Adipocyte (in vitro differentiated cells): ENCODE measurements at regions not wholly inside any gene's neighbourhood (a gene's known extent, or its start where the extent isn't known, plus 50 kb on each side); places are given as distances from the start of the nearest gene placed in this dataset.

Source experiments
- DNase-seq: peaks from one replicate; pipeline ENCODE4 v3.0.0-alpha.2; 2015; ENCODE audit warnings: low read depth
- H3K27me3 ChIP-seq: replicated peaks from 2 replicates; pipeline ENCODE4 v1.7.0; 2013; ENCODE audit warnings: mild to moderate bottlenecking, low read length, moderate library complexity; ENCODE audit not compliant: control insufficient read depth, insufficient read depth
- H3K36me3 ChIP-seq: 2 replicates; pipeline ENCODE4 v1.7.0; 2013; ENCODE audit warnings: low read length, mild to moderate bottlenecking, moderate library complexity; ENCODE audit not compliant: control insufficient read depth, insufficient read depth, severe bottlenecking
- H3K4me1 ChIP-seq: 2 replicates; pipeline ENCODE4 v1.7.0; 2013; ENCODE audit warnings: mild to moderate bottlenecking, low read length, moderate library complexity; ENCODE audit not compliant: control insufficient read depth, insufficient read depth
- H3K4me3 ChIP-seq: 2 replicates; pipeline ENCODE4 v1.7.0; 2013; ENCODE audit warnings: mild to moderate bottlenecking, low read length, moderate library complexity
- H3K9ac ChIP-seq: 2 replicates; pipeline ENCODE4 v1.7.0; 2013; ENCODE audit warnings: mild to moderate bottlenecking, low read length, moderate library complexity
- H3K9me3 ChIP-seq: 2 replicates; pipeline ENCODE4 v1.7.0; 2013; ENCODE audit warnings: mild to moderate bottlenecking, low read length, moderate library complexity; ENCODE audit not compliant: control insufficient read depth

GRCh38 chr11:21625982-21626381 lies 566.9 kb upstream of the ANO5 start:
- Histone ChIP-seq H3K9ac (no peak overlapping the region), H3K4me3 (no peak overlapping the region), H3K27me3 (no peaks in the 10 kb centered on the region), H3K4me1 (no peaks in the 10 kb centered on the region), H3K36me3 (no peaks in the 10 kb centered on the region), H3K9me3 (no peaks in the 10 kb centered on the region)
- DNase-seq, result no peak

GRCh38 chr11:21628641-21629040 lies 564.2 kb upstream of the ANO5 start:
- no peaks in the 10 kb centered on the region for H3K9me3 ChIP-seq
- no peaks in the 10 kb centered on the region for H3K27me3 ChIP-seq
- no peak overlapping the region for H3K9ac ChIP-seq
- no peak for DNase-seq
- no peak overlapping the region for H3K4me3 ChIP-seq
- no peaks in the 10 kb centered on the region for H3K36me3 ChIP-seq
- H3K4me1 ChIP-seq, result no peaks in the 10 kb centered on the region

- no peak for DNase-seq
- H3K36me3 ChIP-seq, result no peaks in the 10 kb centered on the region
- no peaks in the 10 kb centered on the region for H3K27me3 ChIP-seq
These were observed 561.9 kb upstream of the ANO5 start for GRCh38 chr11:21630934-21631478.

GRCh38 chr11:21631991-21632390 lies 560.9 kb upstream of the ANO5 start:
- no peaks in the 10 kb centered on the region for H3K4me1 ChIP-seq
- H3K9ac ChIP-seq, result no peak overlapping the region
- H3K9me3 ChIP-seq, result no peaks in the 10 kb centered on the region
- H3K36me3 ChIP-seq, result no peaks in the 10 kb centered on the region
- H3K27me3 ChIP-seq, result no peaks in the 10 kb centered on the region
- no peak overlapping the region for H3K4me3 ChIP-seq
- no peak for DNase-seq

More at GRCh38 chr11:21630934-21631478, 561.9 kb upstream of the ANO5 start:
- no peaks in the 10 kb centered on the region for H3K4me1 ChIP-seq
- H3K4me3 ChIP-seq, result no peak overlapping the region
- no peaks in the 10 kb centered on the region for H3K9me3 ChIP-seq
- H3K9ac ChIP-seq, result no peak overlapping the region

- Histone ChIP-seq H3K27me3 (no peaks in the 10 kb centered on the region), H3K9ac (no peak overlapping the region), H3K36me3 (no peaks in the 10 kb centered on the region), H3K4me3 (no peak overlapping the region), H3K9me3 (no peaks in the 10 kb centered on the region), H3K4me1 (no peaks in the 10 kb centered on the region)
- no peak for DNase-seq
These were observed 558.4 kb upstream of the ANO5 start for GRCh38 chr11:21634491-21634890.

- Histone ChIP-seq H3K4me3 (no peak overlapping the region), H3K27me3 (no peaks in the 10 kb centered on the region), H3K9me3 (no peaks in the 10 kb centered on the region), H3K36me3 (no peaks in the 10 kb centered on the region), H3K4me1 (no peaks in the 10 kb centered on the region), H3K9ac (no peak overlapping the region)
- no peak for DNase-seq
These were observed 557.9 kb upstream of the ANO5 start for GRCh38 chr11:21634956-21635355.

- Histone ChIP-seq H3K9ac (no peak overlapping the region), H3K27me3 (no peaks in the 10 kb centered on the region), H3K36me3 (no peaks in the 10 kb centered on the region), H3K9me3 (no peaks in the 10 kb centered on the region), H3K4me1 (no peaks in the 10 kb centered on the region), H3K4me3 (no peak overlapping the region)
- no peak for DNase-seq
These were observed 557.3 kb upstream of the ANO5 start for GRCh38 chr11:21635394-21636145.

- no peak overlapping the region for H3K9ac ChIP-seq
- H3K4me1 ChIP-seq, result no peaks in the 10 kb centered on the region
- no peaks in the 10 kb centered on the region for H3K36me3 ChIP-seq
- no peaks in the 10 kb centered on the region for H3K9me3 ChIP-seq
- H3K27me3 ChIP-seq, result no peaks in the 10 kb centered on the region
- DNase-seq, result no peak
- H3K4me3 ChIP-seq, result no peak overlapping the region
These were observed 556.3 kb upstream of the ANO5 start for GRCh38 chr11:21636561-21636960.

GRCh38 chr11:21640491-21640890 lies 552.4 kb upstream of the ANO5 start:
- no peak overlapping the region for H3K9ac ChIP-seq
- H3K9me3 ChIP-seq, result no peaks in the 10 kb centered on the region
- H3K4me3 ChIP-seq, result no peak overlapping the region

GRCh38 chr11:21641869-21642268 lies 551.0 kb upstream of the ANO5 start:
- no peak overlapping the region for H3K9ac ChIP-seq
- no peaks in the 10 kb centered on the region for H3K27me3 ChIP-seq
- no peaks in the 10 kb centered on the region for H3K36me3 ChIP-seq
- no peak overlapping the region for H3K4me3 ChIP-seq
- no peak for DNase-seq
- H3K9me3 ChIP-seq, result no peaks in the 10 kb centered on the region
- H3K4me1 ChIP-seq, result no peaks in the 10 kb centered on the region

More at GRCh38 chr11:21640491-21640890, 552.4 kb upstream of the ANO5 start:
- Histone ChIP-seq H3K36me3 (no peaks in the 10 kb centered on the region), H3K4me1 (no peaks in the 10 kb centered on the region), H3K27me3 (no peaks in the 10 kb centered on the region)
- no peak for DNase-seq

GRCh38 chr11:21646351-21646750 lies 546.5 kb upstream of the ANO5 start:
- Histone ChIP-seq H3K4me3 (no peak overlapping the region), H3K4me1 (no peaks in the 10 kb centered on the region), H3K36me3 (no peaks in the 10 kb centered on the region), H3K27me3 (no peaks in the 10 kb centered on the region), H3K9me3 (no peaks in the 10 kb centered on the region), H3K9ac (no peak overlapping the region)
- DNase-seq, result no peak

GRCh38 chr11:21650961-21651360 lies 541.9 kb upstream of the ANO5 start:
- H3K27me3 ChIP-seq, result no peaks in the 10 kb centered on the region
- DNase-seq, result no peak

More at GRCh38 chr11:21650961-21651360, 541.9 kb upstream of the ANO5 start:
- no peaks in the 10 kb centered on the region for H3K4me1 ChIP-seq
- no peaks in the 10 kb centered on the region for H3K36me3 ChIP-seq
- no peaks in the 10 kb centered on the region for H3K9me3 ChIP-seq
- no peak overlapping the region for H3K9ac ChIP-seq
- H3K4me3 ChIP-seq, result no peak overlapping the region
